ENCODE measurements at regions not wholly inside any gene's neighbourhood (a gene's known extent, or its start where the extent isn't known, plus 50 kb on each side); places are given as distances from the start of the nearest gene placed in this dataset.

- peak; percentile 28; the same call in 1 of the 2 replicates for TF ChIP-seq CTCF (IDR thresholded peaks at IDR 0.05; ENCODE audit: control insufficient read depth, extremely low read depth, insufficient read depth)
- no peak overlapping the region for H3K4me3 ChIP-seq (ENCODE audit: low read depth, low read length)
- no peak for DNase-seq (ENCODE audit: low read depth)
Measured at GRCh38 chr17:56661906-56662305, 68.4 kb downstream of the NOG start.

- no peak overlapping the region for H3K4me3 ChIP-seq (ENCODE audit: low read depth, low read length)
- TF ChIP-seq CTCF (IDR thresholded peaks at IDR 0.05; ENCODE audit: control insufficient read depth, extremely low read depth, insufficient read depth), result no peak
- DNase-seq (ENCODE audit: low read depth), result no peak
Measured at GRCh38 chr17:56665864-56666263, 72.4 kb downstream of the NOG start.

GRCh38 chr17:56667925-56668458, 74.5 kb downstream of the NOG start:
- no peak for DNase-seq (ENCODE audit: low read depth)
- no peak for TF ChIP-seq CTCF (IDR thresholded peaks at IDR 0.05; ENCODE audit: control insufficient read depth, extremely low read depth, insufficient read depth)
- no peak overlapping the region for H3K4me3 ChIP-seq (ENCODE audit: low read depth, low read length)

- DNase-seq (ENCODE audit: low read depth), result no peak
- no peak for TF ChIP-seq CTCF (IDR thresholded peaks at IDR 0.05; ENCODE audit: control insufficient read depth, extremely low read depth, insufficient read depth)
- H3K4me3 ChIP-seq (ENCODE audit: low read depth, low read length), result no peak overlapping the region
Measured at GRCh38 chr17:56672195-56672594, 78.7 kb downstream of the NOG start.

- no peak for TF ChIP-seq CTCF (IDR thresholded peaks at IDR 0.05; ENCODE audit: control insufficient read depth, extremely low read depth, insufficient read depth)
- no peak for DNase-seq (ENCODE audit: low read depth)
- H3K4me3 ChIP-seq (ENCODE audit: low read depth, low read length), result no peak overlapping the region
Measured at GRCh38 chr17:56674401-56674925, 81.0 kb downstream of the NOG start.

GRCh38 chr17:56675876-56676660, 82.6 kb downstream of the NOG start:
- H3K4me3 ChIP-seq (ENCODE audit: low read depth, low read length), result no peak overlapping the region
- no peak for TF ChIP-seq CTCF (IDR thresholded peaks at IDR 0.05; ENCODE audit: control insufficient read depth, extremely low read depth, insufficient read depth)
- no peak for DNase-seq (ENCODE audit: low read depth)
